Inferior parietal cortex (tissue), 1 donor: ENCODE measurements at regions not wholly inside any gene's neighbourhood (a gene's known extent, or its start where the extent isn't known, plus 50 kb on each side); places are given as distances from the start of the nearest gene placed in this dataset.
"Not testable (repeated sequence)": the region's sequence is repeated elsewhere in the genome, so short reads cannot be mapped to it uniquely, and the experiment has no call there.

Experiments used
- DNase-seq: peaks from one replicate; pipeline ENCODE4 v3.0.0-alpha.2; 2016; ENCODE audit errors: extremely low spot score

GRCh38 chr20:47905628-47906347 lies 120.5 kb upstream of the SULF2 start:
- no peak for DNase-seq

- DNase-seq: not testable (repeated sequence)
Measured at GRCh38 chr20:47903009-47903408, 117.7 kb upstream of the SULF2 start.

GRCh38 chr20:47899313-47899712 lies 114.0 kb upstream of the SULF2 start:
- DNase-seq: not testable (repeated sequence)

GRCh38 chr20:47897461-47897860 lies 112.2 kb upstream of the SULF2 start:
- no peak for DNase-seq

GRCh38 chr20:47892681-47893080 lies 107.4 kb upstream of the SULF2 start:
- DNase-seq: not testable (repeated sequence)

- DNase-seq: not testable (repeated sequence)
Measured at GRCh38 chr20:47890708-47891107, 105.4 kb upstream of the SULF2 start.

- DNase-seq: not testable (repeated sequence)
Measured at GRCh38 chr20:47889751-47890150, 104.5 kb upstream of the SULF2 start.

- no peak for DNase-seq
Measured at GRCh38 chr20:47888351-47888750, 103.1 kb upstream of the SULF2 start.

- DNase-seq: no peak
Measured at GRCh38 chr20:47887477-47888080, 102.3 kb upstream of the SULF2 start.

GRCh38 chr20:47887064-47887463 lies 101.8 kb upstream of the SULF2 start:
- DNase-seq: no peak

- DNase-seq: no peak
Measured at GRCh38 chr20:47886454-47887041, 101.3 kb upstream of the SULF2 start.

- DNase-seq: no peak
Measured at GRCh38 chr20:47885909-47886453, 100.7 kb upstream of the SULF2 start.

- DNase-seq: not testable (repeated sequence)
Measured at GRCh38 chr20:47883940-47884339, 98.7 kb upstream of the SULF2 start.

- no peak for DNase-seq
Measured at GRCh38 chr20:47883186-47883585, 97.9 kb upstream of the SULF2 start.

- no peak for DNase-seq
Measured at GRCh38 chr20:47879771-47880170, 94.5 kb upstream of the SULF2 start.

- DNase-seq: no peak
Measured at GRCh38 chr20:47878601-47879027, 93.3 kb upstream of the SULF2 start.

GRCh38 chr20:47876311-47877088 lies 91.2 kb upstream of the SULF2 start:
- no peak for DNase-seq

GRCh38 chr20:47875297-47876025 lies 90.2 kb upstream of the SULF2 start:
- DNase-seq: no peak

- DNase-seq: no peak
Measured at GRCh38 chr20:47872341-47872740, 87.1 kb upstream of the SULF2 start.

GRCh38 chr20:47870475-47870874 lies 85.2 kb upstream of the SULF2 start:
- DNase-seq: no peak

- DNase-seq: no peak
Measured at GRCh38 chr20:47868744-47869143, 83.5 kb upstream of the SULF2 start.
